AG20443 (cell line): ENCODE measurements at regions not wholly inside any gene's neighbourhood (a gene's known extent, or its start where the extent isn't known, plus 50 kb on each side); places are given as distances from the start of the nearest gene placed in this dataset.

ENCODE experiments used
- DNase-seq: peaks from one replicate; pipeline ENCODE4 v3.0.0; 2012; ENCODE audit warnings: low spot score, mixed read lengths

- DNase-seq, result peak; percentile 81
These were observed 62.7 kb upstream of the MRPS22 start for GRCh38 chr3:139281096-139281495.

GRCh38 chr3:139281522-139282196 is 62.2 kb upstream of the MRPS22 start:
- peak; percentile 81 for DNase-seq

GRCh38 chr3:139283301-139283700 is 60.5 kb upstream of the MRPS22 start:
- DNase-seq, result no peak

- DNase-seq, result peak; percentile 71
These were observed 59.6 kb upstream of the MRPS22 start for GRCh38 chr3:139284221-139284620.

GRCh38 chr3:139285691-139286090 is 58.1 kb upstream of the MRPS22 start:
- DNase-seq, result no peak

GRCh38 chr3:139286241-139286640 is 57.6 kb upstream of the MRPS22 start:
- no peak for DNase-seq

GRCh38 chr3:139286825-139287224 is 57.0 kb upstream of the MRPS22 start:
- DNase-seq, result no peak

GRCh38 chr3:139287557-139287956 is 56.3 kb upstream of the MRPS22 start:
- DNase-seq, result no peak

GRCh38 chr3:139288266-139288821 is 55.5 kb upstream of the MRPS22 start:
- peak; percentile 36 for DNase-seq

- no peak for DNase-seq
These were observed 53.8 kb upstream of the MRPS22 start for GRCh38 chr3:139289860-139290524.

GRCh38 chr3:139291276-139292051 is 52.4 kb upstream of the MRPS22 start:
- DNase-seq, result no peak

GRCh38 chr3:139292192-139292591 is 51.6 kb upstream of the MRPS22 start:
- peak; percentile 38 for DNase-seq

- no peak for DNase-seq
These were observed 50.8 kb upstream of the MRPS22 start for GRCh38 chr3:139292711-139293664.

- no peak for DNase-seq
These were observed 50.2 kb upstream of the MRPS22 start for GRCh38 chr3:139293665-139294023.
